Inflammatory macrophage treated with lipopolysaccharide for 4 hours (primary cell): ENCODE measurements at regions not wholly inside any gene's neighbourhood (a gene's known extent, or its start where the extent isn't known, plus 50 kb on each side); places are given as distances from the start of the nearest gene placed in this dataset.

Experiments
- DNase-seq: peaks from one replicate; pipeline ENCODE4 v3.0.0-alpha.2; 2020

GRCh38 chr20:58162986-58163385 is 65.5 kb downstream of the ANKRD60 start:
- DNase-seq = no peak

- DNase-seq = no peak
Observed at GRCh38 chr20:58161192-58161591, 67.3 kb downstream of the ANKRD60 start.

DNA sequence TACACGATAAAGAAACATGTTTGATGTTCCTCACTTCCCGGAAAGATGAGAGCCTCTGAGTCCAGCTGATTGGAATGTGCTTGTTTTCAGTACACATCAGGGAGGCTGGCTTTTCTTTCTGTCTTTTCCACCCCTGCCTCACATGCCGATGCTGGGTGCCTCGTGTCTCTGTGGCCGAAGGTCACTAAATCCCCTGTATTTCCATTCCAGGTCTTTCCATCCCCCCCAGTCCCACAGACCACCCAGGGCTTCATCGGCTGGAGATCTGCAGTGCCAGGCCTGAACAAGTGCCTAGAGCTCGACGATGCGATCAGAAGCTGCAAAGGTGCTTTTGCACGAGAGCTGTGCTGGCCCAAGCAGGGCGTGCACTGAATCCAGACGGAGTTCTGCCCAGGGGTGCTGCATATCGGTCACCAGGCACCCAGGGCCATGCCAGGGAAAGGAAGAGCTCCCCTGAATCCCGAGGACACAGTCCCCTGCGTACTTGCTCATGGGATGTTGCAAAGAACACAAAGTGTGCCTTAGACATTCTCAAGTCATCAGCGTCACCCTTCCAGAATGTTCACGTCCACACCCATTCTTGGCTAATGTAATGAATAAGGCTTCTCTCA is 67.9 kb downstream of the ANKRD60 start:
- DNase-seq = no peak

- DNase-seq = no peak
Observed at GRCh38 chr20:58155148-58155925, 73.1 kb downstream of the ANKRD60 start.

DNA sequence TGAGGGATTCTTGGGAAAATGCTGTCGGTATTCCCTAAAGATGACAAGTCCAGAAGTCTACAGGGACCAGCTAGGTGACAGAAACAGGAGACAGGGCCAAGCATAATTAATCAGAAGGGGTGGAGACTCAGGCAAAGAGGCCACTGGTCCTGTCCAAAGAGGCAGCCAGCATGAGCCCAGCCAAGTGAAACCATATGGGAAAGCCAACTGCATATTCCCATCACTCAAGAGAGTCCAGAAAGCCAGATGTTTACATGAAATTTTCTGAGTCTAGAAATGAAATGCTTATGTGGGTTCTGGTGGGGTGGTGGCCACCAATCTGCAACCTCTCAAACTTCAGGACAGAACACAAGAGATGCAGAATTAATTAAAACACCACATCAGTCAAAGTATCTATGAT is 74.3 kb downstream of the ANKRD60 start:
- DNase-seq = no peak

- no peak for DNase-seq
Observed at GRCh38 chr20:58153121-58153520, 75.3 kb downstream of the ANKRD60 start.

- no peak for DNase-seq
Observed at GRCh38 chr20:58150772-58151171, 77.7 kb downstream of the ANKRD60 start.

GRCh38 chr20:58149437-58150091 is 78.9 kb downstream of the ANKRD60 start:
- DNase-seq = no peak

- no peak for DNase-seq
Observed at GRCh38 chr20:58148891-58149290, 79.6 kb downstream of the ANKRD60 start.

- DNase-seq = no peak
Observed at GRCh38 chr20:58147628-58148370, 80.7 kb downstream of the ANKRD60 start.

GRCh38 chr20:58146746-58147140 is 81.7 kb downstream of the ANKRD60 start:
- no peak for DNase-seq

- DNase-seq = no peak
Observed at GRCh38 chr20:58146081-58146745, 82.2 kb downstream of the ANKRD60 start.

GRCh38 chr20:58145506-58146080 is 82.9 kb downstream of the ANKRD60 start:
- DNase-seq = no peak

DNA sequence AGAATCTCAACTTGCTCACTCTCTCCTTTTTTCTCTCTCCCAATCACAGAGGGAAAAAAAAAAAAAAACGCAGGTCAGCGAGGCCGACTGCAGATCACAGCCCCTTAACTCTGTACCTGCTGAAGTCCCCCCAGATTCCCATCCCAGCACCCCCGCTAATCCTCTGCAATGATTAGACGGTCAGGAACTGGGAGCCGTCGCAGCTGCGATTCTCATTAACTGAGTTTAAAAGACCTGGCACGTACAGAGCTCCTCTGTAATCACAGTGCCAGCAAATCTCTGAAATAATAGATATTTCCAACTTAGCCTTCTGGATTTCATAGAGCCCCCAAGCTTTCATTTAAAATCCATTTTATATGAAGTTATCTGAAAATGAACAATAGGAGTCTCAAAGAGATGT is 84.4 kb downstream of the ANKRD60 start:
- no peak for DNase-seq

DNA sequence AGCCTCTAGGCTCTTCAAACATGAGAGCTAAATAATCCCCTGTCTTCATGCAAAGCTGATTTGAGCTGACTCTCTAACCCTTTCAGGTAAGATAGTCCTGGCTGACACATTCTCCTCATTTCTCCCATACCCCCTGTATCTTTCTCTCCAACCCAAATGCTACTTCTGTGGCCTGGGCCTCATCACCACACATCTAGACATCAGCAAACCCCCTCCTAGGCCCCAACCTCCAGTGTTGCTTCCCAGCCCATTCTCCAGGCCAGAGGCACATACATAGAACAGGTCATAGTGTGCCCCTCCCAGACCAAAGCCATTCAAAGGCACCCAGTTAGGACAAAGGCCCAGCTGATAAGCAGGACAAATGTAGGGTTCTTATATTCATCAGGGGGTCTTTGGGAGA is 84.9 kb downstream of the ANKRD60 start:
- DNase-seq = no peak

- DNase-seq = no peak
Observed at GRCh38 chr20:58142843-58143185, 85.6 kb downstream of the ANKRD60 start.

DNA sequence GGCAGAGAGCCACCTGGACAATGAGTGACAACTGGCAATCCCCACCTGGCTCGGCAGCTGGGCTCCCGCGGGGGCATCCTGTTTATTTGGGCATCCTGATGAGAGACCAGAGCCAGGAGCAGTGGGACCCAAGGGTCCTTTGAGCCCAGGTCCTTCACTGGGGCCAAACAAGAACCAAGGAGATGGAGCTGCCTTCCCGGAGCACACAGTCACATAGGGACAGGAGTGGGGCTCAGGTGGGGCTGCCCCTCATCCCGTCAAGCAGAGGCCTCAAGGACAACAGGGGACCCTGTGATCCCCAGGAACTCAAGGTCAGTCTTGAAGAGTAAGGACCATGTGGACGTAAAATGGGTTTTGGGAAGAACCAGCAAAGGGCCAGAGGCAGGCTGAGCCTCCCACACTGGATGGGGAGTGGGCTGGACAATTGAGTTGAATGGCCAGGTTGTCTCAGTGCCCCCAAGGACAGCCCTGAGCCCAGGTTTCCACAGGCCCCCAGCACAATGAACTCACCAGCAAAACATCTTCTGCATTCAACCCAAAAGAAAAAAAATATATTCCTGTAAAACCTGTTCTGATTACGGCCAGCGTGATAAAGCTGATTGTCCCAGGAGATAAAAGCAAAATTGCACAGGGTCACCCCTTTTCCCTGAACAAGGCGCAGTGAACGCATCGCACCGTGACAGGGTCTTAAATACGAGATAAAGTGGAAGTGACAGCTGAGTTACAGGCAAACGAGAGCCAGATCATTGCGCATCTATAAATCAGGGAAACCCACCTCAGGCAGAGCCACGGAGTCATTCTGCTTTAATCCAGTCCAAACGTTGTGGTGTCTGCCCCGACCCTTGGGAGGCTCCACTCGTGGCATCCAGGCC is 86.2 kb downstream of the ANKRD60 start:
- no peak for DNase-seq

- DNase-seq = no peak
Observed at GRCh38 chr20:58141496-58141895, 87.0 kb downstream of the ANKRD60 start.

GRCh38 chr20:58140787-58141425 is 87.5 kb downstream of the ANKRD60 start:
- DNase-seq = no peak

- no peak for DNase-seq
Observed at GRCh38 chr20:58139849-58140786, 88.3 kb downstream of the ANKRD60 start.
